H1 (cell line): ENCODE measurements at regions not wholly inside any gene's neighbourhood (a gene's known extent, or its start where the extent isn't known, plus 50 kb on each side); places are given as distances from the start of the nearest gene placed in this dataset.

Experiments used
- CTCF ChIA-PET: fragments of 300-600 bp; sonication (Branson Sonifier 250); formaldehyde crosslinking; loops from one replicate; lab custom pipeline; 2021; ENCODE audit not compliant: partially characterized antibody; lab: Charles Lee
- POLR2A ChIA-PET: fragments of 300-600 bp; sonication (Branson Sonifier 250); formaldehyde crosslinking; loops from one replicate; lab custom pipeline; 2021; ENCODE audit warnings: inconsistent platforms; ENCODE audit not compliant: partially characterized antibody; lab: Charles Lee
- DNase-seq, 2 experiments: peaks; one replicate each; pipeline versions ENCODE4 v3.0.0 to v3.0.0-alpha.2; 2010 to 2022; ENCODE audit warnings: low spot score in 2 of 2, low read depth in 1 of 2, mixed read lengths in 1 of 2
- FAIRE-seq: peaks from 2 replicates; lab custom pipeline; 2011; peaks lifted over from hg19 to GRCh38; lab: Jason Lieb, UNC
- H2AFZ ChIP-seq: 2 replicates; pipeline ENCODE4 v1.8.1; 2012; ENCODE audit warnings: low read length, inconsistent platforms
- H2AK5ac ChIP-seq: 2 replicates; pipeline ENCODE4 v1.6.1; 2013; ENCODE audit warnings: low read depth, low read length
- H2BK120ac ChIP-seq: replicated peaks from 2 replicates; pipeline ENCODE3; 2013; ENCODE audit warnings: low read depth, low read length, inconsistent platforms
- H2BK12ac ChIP-seq: 2 replicates; pipeline ENCODE4 v1.6.1; 2013; ENCODE audit warnings: low read depth, low read length
- H2BK15ac ChIP-seq: 2 replicates; pipeline ENCODE4 v1.6.1; 2013; ENCODE audit warnings: low read length
- H2BK20ac ChIP-seq: 2 replicates; pipeline ENCODE4 v1.6.1; 2013; ENCODE audit warnings: low read length
- H2BK5ac ChIP-seq: 2 replicates; pipeline ENCODE4 v1.6.1; 2013; ENCODE audit warnings: low read depth, low read length
- H3K14ac ChIP-seq: 2 replicates; pipeline ENCODE4 v1.6.1; 2013; ENCODE audit warnings: inconsistent platforms; ENCODE audit not compliant: insufficient read length
- H3K18ac ChIP-seq: 2 replicates; pipeline ENCODE4 v1.6.1; 2013; ENCODE audit warnings: low read length; ENCODE audit errors: extremely low read depth
- H3K23ac ChIP-seq: 2 replicates; pipeline ENCODE4 v1.6.1; 2013; ENCODE audit warnings: inconsistent platforms; ENCODE audit not compliant: insufficient read length
- H3K23me2 ChIP-seq: 2 replicates; pipeline ENCODE4 v1.6.1; 2013; ENCODE audit warnings: low read depth, low read length
- H3K27ac ChIP-seq: 2 replicates; pipeline ENCODE4 v1.6.1; 2011; ENCODE audit warnings: low read depth, low read length, inconsistent platforms
- H3K27me3 ChIP-seq, 4 experiments: replicated peaks in 1 of 4; 1 replicate in 1 of 4; 2 replicates in 3 of 4; pipeline versions ENCODE4 v1.6.1 to v1.8.1; 2011 to 2013; ENCODE audit warnings: low read length in 3 of 4, mild to moderate bottlenecking in 3 of 4, inconsistent platforms in 2 of 4, mixed read lengths in 2 of 4, moderate library complexity in 1 of 4; ENCODE audit not compliant: control insufficient read depth in 3 of 4, insufficient read depth in 3 of 4; ENCODE audit errors: extremely low read depth in 1 of 4
- H3K36me3 ChIP-seq, 4 experiments: 2 replicates each; pipeline versions ENCODE4 v1.6.1 to v1.8.1; 2011 to 2013; ENCODE audit warnings: mild to moderate bottlenecking in 4 of 4, low read length in 3 of 4, moderate library complexity in 2 of 4, control low read depth in 1 of 4, inconsistent platforms in 1 of 4; ENCODE audit not compliant: insufficient read depth in 4 of 4, control insufficient read depth in 2 of 4
- H3K4ac ChIP-seq: replicated peaks from 2 replicates; pipeline ENCODE3; 2013; ENCODE audit warnings: low read length, low read depth, mixed read lengths, inconsistent platforms; ENCODE audit not compliant: insufficient read length
- H3K4me1 ChIP-seq, 4 experiments: replicated peaks in 1 of 4; 1 replicate in 1 of 4; 2 replicates in 3 of 4; pipeline versions ENCODE4 v1.6.1 to v1.8.1; 2011 to 2013; ENCODE audit warnings: low read length in 3 of 4, inconsistent platforms in 2 of 4, mixed read lengths in 1 of 4; ENCODE audit not compliant: insufficient read depth in 4 of 4, control insufficient read depth in 3 of 4
- H3K4me2 ChIP-seq, 2 experiments: 2 replicates each; pipeline versions ENCODE4 v1.6.1 to v1.8.1; 2011 to 2013; ENCODE audit warnings: low read depth in 2 of 2, low read length in 2 of 2, control low read depth in 1 of 2, inconsistent platforms in 1 of 2, mild to moderate bottlenecking in 1 of 2; ENCODE audit not compliant: insufficient read depth in 1 of 2
- H3K4me3 ChIP-seq, 4 experiments: fragments of 200-600, 300-600 bp in 1 of 4; sonication (generic), shearing (Covaris generic), sonication (Bioruptor Twin) in 1 of 4; 2 replicates each; pipeline versions ENCODE4 v1.5.1 to v1.8.1; 2011 to 2016; ENCODE audit warnings: low read length in 4 of 4, low read depth in 3 of 4, control low read depth in 2 of 4, inconsistent platforms in 2 of 4, mild to moderate bottlenecking in 2 of 4, mixed read lengths in 1 of 4, moderate library complexity in 1 of 4; ENCODE audit not compliant: insufficient read depth in 2 of 4; ENCODE audit errors: extremely low read depth in 1 of 4
- H3K56ac ChIP-seq: replicated peaks from 2 replicates; pipeline ENCODE3; 2013; ENCODE audit warnings: low read depth, mild to moderate bottlenecking, mixed read lengths, low read length, inconsistent platforms; ENCODE audit not compliant: insufficient read length
- H3K79me1 ChIP-seq: 2 replicates; pipeline ENCODE4 v1.6.1; 2013; ENCODE audit warnings: low read depth, low read length, control low read depth
- H3K79me2 ChIP-seq, 2 experiments: 2 replicates each; pipeline versions ENCODE4 v1.6.1 to v1.8.1; 2012 to 2013; ENCODE audit warnings: low read length in 2 of 2, mild to moderate bottlenecking in 2 of 2, inconsistent platforms in 1 of 2; ENCODE audit not compliant: insufficient read depth in 2 of 2, control insufficient read depth in 1 of 2
- H3K9ac ChIP-seq, 4 experiments: replicated peaks in 1 of 4; 1 replicate in 1 of 4; 2 replicates in 3 of 4; pipeline versions ENCODE4 v1.6.1 to v1.8.1; 2011 to 2013; ENCODE audit warnings: low read depth in 3 of 4, low read length in 3 of 4, control low read depth in 2 of 4, mild to moderate bottlenecking in 2 of 4, moderate library complexity in 2 of 4, inconsistent platforms in 1 of 4; ENCODE audit errors: extremely low read depth in 1 of 4
- H3K9me3 ChIP-seq, 2 experiments: 2 replicates each; pipeline versions ENCODE4 v1.6.1 to v1.8.1; 2012 to 2013; ENCODE audit warnings: mild to moderate bottlenecking in 2 of 2, moderate library complexity in 2 of 2, control low read depth in 1 of 2, inconsistent platforms in 1 of 2, low read depth in 1 of 2, low read length in 1 of 2, mixed read lengths in 1 of 2; ENCODE audit not compliant: insufficient read depth in 2 of 2
- H4K20me1 ChIP-seq, 2 experiments: replicated peaks in 1 of 2; 2 replicates each; pipeline versions ENCODE3 to v1.8.1; 2011 to 2013; ENCODE audit warnings: inconsistent platforms in 2 of 2, low read length in 2 of 2, mild to moderate bottlenecking in 1 of 2; ENCODE audit not compliant: insufficient read depth in 2 of 2, control insufficient read depth in 1 of 2
- H4K5ac ChIP-seq: 2 replicates; pipeline ENCODE4 v1.6.1; 2013; ENCODE audit warnings: low read length, low read depth, mixed read lengths, inconsistent platforms; ENCODE audit not compliant: insufficient read length
- H4K8ac ChIP-seq: 2 replicates; pipeline ENCODE4 v1.8.0; 2013; ENCODE audit warnings: mild to moderate bottlenecking, moderate library complexity, low read length, inconsistent platforms; ENCODE audit not compliant: insufficient read depth; ENCODE audit errors: extremely low read depth
- H4K91ac ChIP-seq: replicated peaks from 2 replicates; pipeline ENCODE3; 2013; ENCODE audit warnings: low read length, mixed read lengths, inconsistent platforms; ENCODE audit not compliant: insufficient read length
- CTCF ChIP-seq, 3 experiments: IDR thresholded peaks; 1 replicate in 2 of 3; 2 replicates in 1 of 3; pipeline versions ENCODE4 v1.5.1 to v1.6.1; 2011; ENCODE audit warnings: low read length in 3 of 3, mild to moderate bottlenecking in 3 of 3, inconsistent platforms in 2 of 3, low read depth in 1 of 3, moderate library complexity in 1 of 3; ENCODE audit not compliant: insufficient read depth in 1 of 3; ENCODE audit errors: control extremely low read depth in 1 of 3
- PHF8 ChIP-seq: fragments of 200-600 bp; sonication (generic); conservative IDR thresholded peaks from 2 replicates; pipeline ENCODE4 v1.7.1; 2012; ENCODE audit warnings: low read depth, mild to moderate bottlenecking, inconsistent platforms, low read length, moderate library complexity
- RAD21 ChIP-seq, 2 experiments: IDR thresholded peaks in 1 of 2; conservative IDR thresholded peaks in 1 of 2; 2 replicates each; pipeline ENCODE4 v1.6.1; 2011; ENCODE audit warnings: low read depth in 2 of 2, low read length in 2 of 2, improper control_type of control experiment in 1 of 2, inconsistent platforms in 1 of 2, mild to moderate bottlenecking in 1 of 2, moderate library complexity in 1 of 2
- TEAD4 ChIP-seq: IDR thresholded peaks from 2 replicates; pipeline ENCODE4 v1.6.1; 2012; ENCODE audit warnings: low read depth, low read length, inconsistent platforms, mixed read lengths
- WGBS, 2 experiments: shearing (Covaris generic) in 1 of 2; methylation state at CpG; one replicate each; pipeline versions ENCODE4 v1.1.6 to v1.1.7; 2013 to 2015; ENCODE audit warnings: low lambda C conversion rate in 2 of 2, mixed read lengths in 2 of 2, inconsistent platforms in 1 of 2, low coverage in 1 of 2, missing lambda C conversion rate in 1 of 2; ENCODE audit not compliant: insufficient replicate concordance in 2 of 2, insufficient coverage in 1 of 2, insufficient read length in 1 of 2; ENCODE audit errors: extremely low coverage in 1 of 2, missing lambda C conversion rate in 1 of 2; 5-methylcytosine and 5-hydroxymethylcytosine counted together

DNA sequence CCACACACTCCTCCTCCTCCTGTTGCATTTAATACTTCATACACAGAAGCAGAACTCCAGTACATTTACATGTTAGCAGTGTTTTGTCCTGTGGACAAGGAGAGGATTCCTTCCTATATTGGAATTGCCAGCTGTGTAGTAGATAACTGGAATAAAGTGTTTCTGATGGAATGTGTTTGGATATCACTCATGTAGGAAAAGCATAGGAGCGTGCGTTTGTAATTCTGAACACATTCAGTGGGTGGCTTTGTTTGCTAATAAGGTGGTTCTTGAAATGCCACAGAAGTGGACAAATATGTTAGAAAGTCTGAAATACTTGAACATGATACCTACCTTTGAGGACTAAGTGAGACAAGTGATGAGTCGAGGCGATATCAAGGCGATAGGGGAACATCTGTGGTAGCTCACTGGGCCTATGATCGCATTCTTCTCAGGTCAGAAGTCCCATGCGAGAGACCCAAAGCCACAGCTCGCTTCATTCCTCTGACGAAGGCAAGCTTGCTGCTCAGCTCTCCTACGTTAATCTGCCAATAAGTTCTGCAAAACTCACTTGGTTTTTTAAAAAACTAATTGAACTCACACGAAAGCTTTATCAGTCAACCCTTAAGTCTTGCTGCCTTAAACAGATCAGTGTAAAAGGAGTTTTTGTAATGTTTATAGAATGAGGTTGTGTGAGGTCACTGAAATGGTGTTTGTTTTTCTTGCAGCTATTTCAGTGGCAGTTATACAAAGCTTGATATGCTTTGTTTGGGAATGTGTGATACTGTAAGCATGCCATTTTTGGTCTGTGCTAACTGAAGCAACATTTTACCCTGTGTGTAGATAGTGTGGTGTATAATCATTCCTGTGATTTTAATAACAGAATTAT is 159.9 kb downstream of the SOX4 start:
- Histone ChIP-seq H3K56ac (no peak overlapping the region), H2BK5ac (no peak overlapping the region; the same call in 1 of the 2 replicates), H2AFZ (no peak overlapping the region), H3K23me2 (peaks cover 2% of the 10 kb centered on the region), H3K4me2 (0 out of 4 replicates have a peak overlapping the region, but pooled peaks of 1 of the 2 experiments have one; percentile 2), H3K36me3 (peaks cover 0 to 13% (median 2%) of the 10 kb centered on the region in 4 experiments; a peak in 3 of 8 replicates), H3K79me2 (peaks cover 21 to 94% of the 10 kb centered on the region in 2 experiments), H2BK120ac (no peak overlapping the region), H2BK15ac (no peak overlapping the region), H3K18ac (no peak overlapping the region), H2AK5ac (no peak overlapping the region), H3K79me1 (peaks cover 7% of the 10 kb centered on the region; the same call in 1 of the 2 replicates), H3K4ac (no peak overlapping the region), H3K27ac (no peak overlapping the region), H3K4me1 (peaks cover 0 to 33% (median 22%) of the 10 kb centered on the region in 4 experiments; a peak in 6 of 7 replicates), H4K8ac (no peak overlapping the region), H4K20me1 (peaks cover 2 to 7% of the 10 kb centered on the region in 2 experiments), H3K9ac (no peak overlapping the region), H3K27me3 (no peaks in the 10 kb centered on the region), H2BK12ac (no peak overlapping the region), H3K14ac (no peak overlapping the region), H3K4me3 (no peak overlapping the region), H4K5ac (no peak overlapping the region), H3K9me3 (no peaks in the 10 kb centered on the region)
- POLR2A ChIA-PET = interaction anchor here (0.6 to 1.7 kb wide), 6 partner anchors 10 to 160 kb away, joined by 3 to 5 read pairs (median 4); partner anchors contain the start of gene SOX4
- FAIRE-seq (no peak), DNase-seq (no peak)
- WGBS, 2 experiments = 75% methylated on average over 11 of the region's 11 CpGs; no CpG with 5 or more reads in 1 of the 2 experiments
- no peak for TF ChIP-seq CTCF (IDR thresholded peaks at IDR 0.05; ENCODE audit: control extremely low read depth in 1 of 3, insufficient read depth in 1 of 3, low read depth in 1 of 3, low read length in 3 of 3)
- TF ChIP-seq RAD21 (IDR thresholded peaks at IDR 0.05 in 1 of 2, conservative IDR thresholded peaks at IDR 0.05 in 1 of 2; ENCODE audit: low read depth in 2 of 2, low read length in 2 of 2) = no peak
- TF ChIP-seq TEAD4 = no peak
- TF ChIP-seq PHF8 = no peak
- TF ChIP-seq, all 59 proteins: peak for 0
- Histone ChIP-seq H4K91ac (no peak overlapping the region), H3K23ac (no peak overlapping the region), H2BK20ac (no peak overlapping the region)
- CTCF ChIA-PET = interaction anchor here (0.6 to 0.9 kb wide), 3 partner anchors 8 to 141 kb away, joined by 3 to 4 read pairs (median 4); no protein-coding TSS in a partner anchor
